ENCODE measurements at regions not wholly inside any gene's neighbourhood (a gene's known extent, or its start where the extent isn't known, plus 50 kb on each side); places are given as distances from the start of the nearest gene placed in this dataset.
"Not testable (repeated sequence)": the region's sequence is repeated elsewhere in the genome, so short reads cannot be mapped to it uniquely, and the experiment has no call there.

- CTCF ChIA-PET (ENCODE audit: unreplicated experiment) = not testable (repeated sequence)
Observed at GRCh38 chr5:71343994-71344393, 111.5 kb upstream of the BDP1 start.

GRCh38 chr5:71372601-71373000 is 82.8 kb upstream of the BDP1 start:
- H3K4me3 ChIP-seq (ENCODE audit: low read depth, low read length, poor library complexity, severe bottlenecking); H3K9me2 ChIP-seq (ENCODE audit: insufficient read depth, low read length); H4K20me1 ChIP-seq (ENCODE audit: insufficient read depth, low read length); intact Hi-C loops (cut with micrococcal nuclease; ENCODE audit: unreplicated experiment); H3K36me3 ChIP-seq (ENCODE audit: insufficient read depth, low read length); H3K27ac ChIP-seq (ENCODE audit: low read depth, low read length, poor library complexity, severe bottlenecking); H3K79me2 ChIP-seq (ENCODE audit: insufficient read depth, low read depth, low read length); BruUV-seq (replicated peaks); H3K4me2 ChIP-seq (ENCODE audit: low read length); H3K9me3 ChIP-seq (ENCODE audit: low read length); CTCF ChIA-PET (ENCODE audit: unreplicated experiment); H3K4me1 ChIP-seq (ENCODE audit: insufficient read depth, low read length, poor library complexity, severe bottlenecking); DNase-seq (ENCODE audit: low spot score); POLR2A ChIA-PET; H2AFZ ChIP-seq (ENCODE audit: low read length): not testable (repeated sequence)

More at GRCh38 chr5:71343994-71344393, 111.5 kb upstream of the BDP1 start:
- H3K79me2 ChIP-seq (ENCODE audit: insufficient read depth, low read depth, low read length); H3K9me3 ChIP-seq (ENCODE audit: low read length); POLR2A ChIA-PET; H3K4me1 ChIP-seq (ENCODE audit: insufficient read depth, low read length, poor library complexity, severe bottlenecking); H3K4me3 ChIP-seq (ENCODE audit: low read depth, low read length, poor library complexity, severe bottlenecking); H3K36me3 ChIP-seq (ENCODE audit: insufficient read depth, low read length); BruUV-seq (replicated peaks); intact Hi-C loops (cut with micrococcal nuclease; ENCODE audit: unreplicated experiment); H3K9me2 ChIP-seq (ENCODE audit: insufficient read depth, low read length); H3K27ac ChIP-seq (ENCODE audit: low read depth, low read length, poor library complexity, severe bottlenecking); DNase-seq (ENCODE audit: low spot score); H3K4me2 ChIP-seq (ENCODE audit: low read length); H4K20me1 ChIP-seq (ENCODE audit: insufficient read depth, low read length); H2AFZ ChIP-seq (ENCODE audit: low read length): not testable (repeated sequence)

- H2AFZ ChIP-seq (ENCODE audit: low read length); H3K4me3 ChIP-seq (ENCODE audit: low read depth, low read length, poor library complexity, severe bottlenecking); H3K27ac ChIP-seq (ENCODE audit: low read depth, low read length, poor library complexity, severe bottlenecking); H4K20me1 ChIP-seq (ENCODE audit: insufficient read depth, low read length); H3K9me2 ChIP-seq (ENCODE audit: insufficient read depth, low read length); DNase-seq (ENCODE audit: low spot score); H3K79me2 ChIP-seq (ENCODE audit: insufficient read depth, low read depth, low read length); H3K4me2 ChIP-seq (ENCODE audit: low read length); intact Hi-C loops (cut with micrococcal nuclease; ENCODE audit: unreplicated experiment); H3K36me3 ChIP-seq (ENCODE audit: insufficient read depth, low read length); H3K9me3 ChIP-seq (ENCODE audit: low read length); H3K4me1 ChIP-seq (ENCODE audit: insufficient read depth, low read length, poor library complexity, severe bottlenecking); CTCF ChIA-PET (ENCODE audit: unreplicated experiment); BruUV-seq (replicated peaks): not testable (repeated sequence)
- POLR2A ChIA-PET = interaction anchor here (0.6 kb wide), 1 partner anchor 1502 kb away, joined by 3 read pairs; no protein-coding TSS in a partner anchor
Observed at GRCh38 chr5:71373054-71373734, 82.3 kb upstream of the BDP1 start.

GRCh38 chr5:71384204-71384603 is 71.2 kb upstream of the BDP1 start:
- H3K79me2 ChIP-seq (ENCODE audit: insufficient read depth, low read depth, low read length); H3K4me3 ChIP-seq (ENCODE audit: low read depth, low read length, poor library complexity, severe bottlenecking); H2AFZ ChIP-seq (ENCODE audit: low read length); H3K36me3 ChIP-seq (ENCODE audit: insufficient read depth, low read length); H3K4me1 ChIP-seq (ENCODE audit: insufficient read depth, low read length, poor library complexity, severe bottlenecking); H3K9me2 ChIP-seq (ENCODE audit: insufficient read depth, low read length); H3K27ac ChIP-seq (ENCODE audit: low read depth, low read length, poor library complexity, severe bottlenecking); DNase-seq (ENCODE audit: low spot score); H4K20me1 ChIP-seq (ENCODE audit: insufficient read depth, low read length); CTCF ChIA-PET (ENCODE audit: unreplicated experiment); H3K4me2 ChIP-seq (ENCODE audit: low read length); H3K9me3 ChIP-seq (ENCODE audit: low read length); BruUV-seq (replicated peaks); intact Hi-C loops (cut with micrococcal nuclease; ENCODE audit: unreplicated experiment): not testable (repeated sequence)
- POLR2A ChIA-PET = interaction anchor here (0.6 to 1.1 kb wide), 2 partner anchors 10 to 14 kb away, joined by 3 read pairs; no protein-coding TSS in a partner anchor
